ENCODE measurements at regions not wholly inside any gene's neighbourhood (a gene's known extent, or its start where the extent isn't known, plus 50 kb on each side); places are given as distances from the start of the nearest gene placed in this dataset.

GRCh38 chr4:142975618-142976017, 129.5 kb upstream of the INPP4B start:
- H3K4me1 ChIP-seq (ENCODE audit: control insufficient read depth in 2 of 2, insufficient read depth in 1 of 2, low read depth in 1 of 2, low read length in 2 of 2), result no peaks in the 10 kb centered on the region
- DNase-seq (ENCODE audit: low spot score), result no peak
- no CpG with 5 or more reads among the region's 1 CpG for WGBS, 2 donors (ENCODE audit: extremely low coverage in 2 of 2, insufficient read length in 2 of 2, insufficient replicate concordance in 1 of 2)

GRCh38 chr4:142976482-142976881, 130.4 kb upstream of the INPP4B start:
- Histone ChIP-seq H3K18ac (ENCODE audit: low read length) (no peak overlapping the region), H2AFZ (ENCODE audit: low read length) (no peak overlapping the region), H2BK15ac (ENCODE audit: low read length) (no peak overlapping the region), H4K91ac (ENCODE audit: low read depth, low read length, poor library complexity) (no peak overlapping the region), H3K4me3 (ENCODE audit: low read length in 2 of 2) (no peak overlapping the region), H3K27me3 (ENCODE audit: control insufficient read depth in 3 of 3, insufficient read depth in 3 of 3, low read depth in 1 of 3, low read length in 3 of 3) (no peaks in the 10 kb centered on the region), H3K27ac (replicated peaks; ENCODE audit: low read length) (no peak overlapping the region), H3K79me1 (ENCODE audit: low read depth, low read length) (no peaks in the 10 kb centered on the region), H2AK5ac (ENCODE audit: low read depth, low read length) (no peak overlapping the region), H3K4me2 (ENCODE audit: insufficient read depth, low read length, poor library complexity, severe bottlenecking) (no peak overlapping the region), H3K9me3 (replicated peaks in 1 of 2; ENCODE audit: control insufficient read depth in 2 of 2, insufficient read depth in 1 of 2, low read depth in 1 of 2, low read length in 2 of 2) (peaks cover 0 to 2% of the 10 kb centered on the region in 2 donors), H3K4me1 (ENCODE audit: control insufficient read depth in 2 of 2, insufficient read depth in 1 of 2, low read depth in 1 of 2, low read length in 2 of 2) (no peaks in the 10 kb centered on the region), H2BK5ac (ENCODE audit: low read length) (no peak overlapping the region), H2BK120ac (ENCODE audit: low read depth, low read length) (no peak overlapping the region), H3K36me3 (replicated peaks in 1 of 2; ENCODE audit: control insufficient read depth in 2 of 2, insufficient read depth in 2 of 2, low read length in 2 of 2) (no peaks in the 10 kb centered on the region), H3K4ac (ENCODE audit: low read length) (no peak overlapping the region), H2BK12ac (ENCODE audit: low read length) (no peak overlapping the region), H3K14ac (ENCODE audit: low read length) (no peak overlapping the region), H4K8ac (ENCODE audit: low read depth, low read length) (no peak overlapping the region), H3K23ac (ENCODE audit: low read depth, low read length, poor library complexity) (no peak overlapping the region), H3K9ac (ENCODE audit: low read depth, low read length, poor library complexity) (no peak overlapping the region)
- DNase-seq (ENCODE audit: low spot score), result no peak
- WGBS, 2 donors (ENCODE audit: extremely low coverage in 2 of 2, insufficient read length in 2 of 2, insufficient replicate concordance in 1 of 2), result no CpG with 5 or more reads among the region's 3 CpGs

More at GRCh38 chr4:142975618-142976017, 129.5 kb upstream of the INPP4B start:
- Histone ChIP-seq H3K27ac (replicated peaks; ENCODE audit: low read length) (no peak overlapping the region), H3K4ac (ENCODE audit: low read length) (no peak overlapping the region), H4K8ac (ENCODE audit: low read depth, low read length) (no peak overlapping the region), H3K36me3 (replicated peaks in 1 of 2; ENCODE audit: control insufficient read depth in 2 of 2, insufficient read depth in 2 of 2, low read length in 2 of 2) (no peaks in the 10 kb centered on the region), H2BK12ac (ENCODE audit: low read length) (no peak overlapping the region), H3K23ac (ENCODE audit: low read depth, low read length, poor library complexity) (no peak overlapping the region), H3K4me3 (ENCODE audit: low read length in 2 of 2) (no peak overlapping the region), H2BK15ac (ENCODE audit: low read length) (no peak overlapping the region), H3K14ac (ENCODE audit: low read length) (no peak overlapping the region), H3K4me2 (ENCODE audit: insufficient read depth, low read length, poor library complexity, severe bottlenecking) (no peak overlapping the region), H3K9ac (ENCODE audit: low read depth, low read length, poor library complexity) (no peak overlapping the region), H2AFZ (ENCODE audit: low read length) (no peak overlapping the region), H2BK120ac (ENCODE audit: low read depth, low read length) (no peak overlapping the region), H2AK5ac (ENCODE audit: low read depth, low read length) (no peak overlapping the region), H3K79me1 (ENCODE audit: low read depth, low read length) (no peaks in the 10 kb centered on the region), H2BK5ac (ENCODE audit: low read length) (no peak overlapping the region), H4K91ac (ENCODE audit: low read depth, low read length, poor library complexity) (no peak overlapping the region), H3K9me3 (replicated peaks in 1 of 2; ENCODE audit: control insufficient read depth in 2 of 2, insufficient read depth in 1 of 2, low read depth in 1 of 2, low read length in 2 of 2) (peaks cover 0 to 2% of the 10 kb centered on the region in 2 donors), H3K18ac (ENCODE audit: low read length) (no peak overlapping the region), H3K27me3 (ENCODE audit: control insufficient read depth in 3 of 3, insufficient read depth in 3 of 3, low read depth in 1 of 3, low read length in 3 of 3) (no peaks in the 10 kb centered on the region)

- Histone ChIP-seq H3K9me3 (replicated peaks in 1 of 2; ENCODE audit: control insufficient read depth in 2 of 2, insufficient read depth in 1 of 2, low read depth in 1 of 2, low read length in 2 of 2) (peaks cover 0 to 2% of the 10 kb centered on the region in 2 donors), H3K27me3 (ENCODE audit: control insufficient read depth in 3 of 3, insufficient read depth in 3 of 3, low read depth in 1 of 3, low read length in 3 of 3) (no peaks in the 10 kb centered on the region), H2BK12ac (ENCODE audit: low read length) (no peak overlapping the region), H2AFZ (ENCODE audit: low read length) (no peak overlapping the region), H3K4me2 (ENCODE audit: insufficient read depth, low read length, poor library complexity, severe bottlenecking) (no peak overlapping the region), H3K4ac (ENCODE audit: low read length) (no peak overlapping the region), H3K4me1 (ENCODE audit: control insufficient read depth in 2 of 2, insufficient read depth in 1 of 2, low read depth in 1 of 2, low read length in 2 of 2) (no peaks in the 10 kb centered on the region), H2AK5ac (ENCODE audit: low read depth, low read length) (no peak overlapping the region), H3K23ac (ENCODE audit: low read depth, low read length, poor library complexity) (no peak overlapping the region), H3K36me3 (replicated peaks in 1 of 2; ENCODE audit: control insufficient read depth in 2 of 2, insufficient read depth in 2 of 2, low read length in 2 of 2) (no peaks in the 10 kb centered on the region), H2BK120ac (ENCODE audit: low read depth, low read length) (no peak overlapping the region), H3K14ac (ENCODE audit: low read length) (no peak overlapping the region), H2BK15ac (ENCODE audit: low read length) (no peak overlapping the region), H4K91ac (ENCODE audit: low read depth, low read length, poor library complexity) (no peak overlapping the region), H2BK5ac (ENCODE audit: low read length) (no peak overlapping the region), H3K4me3 (ENCODE audit: low read length in 2 of 2) (no peak overlapping the region), H3K9ac (ENCODE audit: low read depth, low read length, poor library complexity) (no peak overlapping the region), H3K27ac (replicated peaks; ENCODE audit: low read length) (no peak overlapping the region), H4K8ac (ENCODE audit: low read depth, low read length) (no peak overlapping the region), H3K18ac (ENCODE audit: low read length) (no peak overlapping the region), H3K79me1 (ENCODE audit: low read depth, low read length) (no peaks in the 10 kb centered on the region)
- WGBS, 2 donors (ENCODE audit: extremely low coverage in 2 of 2, insufficient read length in 2 of 2, insufficient replicate concordance in 1 of 2), result no CpG with 5 or more reads among the region's 1 CpG
- no peak for DNase-seq (ENCODE audit: low spot score)
These were observed 131.1 kb upstream of the INPP4B start for GRCh38 chr4:142977182-142977581.

GRCh38 chr4:142983065-142983464, 137.0 kb upstream of the INPP4B start:
- no CpG with 5 or more reads among the region's 3 CpGs for WGBS, 2 donors (ENCODE audit: extremely low coverage in 2 of 2, insufficient read length in 2 of 2, insufficient replicate concordance in 1 of 2)
- H2BK12ac ChIP-seq (ENCODE audit: low read length), result no peak overlapping the region
- DNase-seq (ENCODE audit: low spot score), result no peak
- H3K9ac ChIP-seq (ENCODE audit: low read depth, low read length, poor library complexity), result no peak overlapping the region
- no peak overlapping the region for H3K23ac ChIP-seq (ENCODE audit: low read depth, low read length, poor library complexity)
- no peak overlapping the region for H3K14ac ChIP-seq (ENCODE audit: low read length)
- no peak overlapping the region for H4K91ac ChIP-seq (ENCODE audit: low read depth, low read length, poor library complexity)
- no peak overlapping the region for H2AFZ ChIP-seq (ENCODE audit: low read length)
- H2AK5ac ChIP-seq (ENCODE audit: low read depth, low read length), result no peak overlapping the region
- no peak overlapping the region for H3K4me2 ChIP-seq (ENCODE audit: insufficient read depth, low read length, poor library complexity, severe bottlenecking)
- no peak overlapping the region for H3K4ac ChIP-seq (ENCODE audit: low read length)
- H3K4me3 ChIP-seq (ENCODE audit: low read length in 2 of 2), result no peak overlapping the region
- H3K9me3 ChIP-seq (replicated peaks in 1 of 2; ENCODE audit: control insufficient read depth in 2 of 2, insufficient read depth in 1 of 2, low read depth in 1 of 2, low read length in 2 of 2), result no peaks in the 10 kb centered on the region
- H2BK120ac ChIP-seq (ENCODE audit: low read depth, low read length), result no peak overlapping the region
- H2BK15ac ChIP-seq (ENCODE audit: low read length), result no peak overlapping the region
- no peak overlapping the region for H3K18ac ChIP-seq (ENCODE audit: low read length)
- H3K4me1 ChIP-seq (ENCODE audit: control insufficient read depth in 2 of 2, insufficient read depth in 1 of 2, low read depth in 1 of 2, low read length in 2 of 2), result peaks cover 2 to 3% of the 10 kb centered on the region in 2 donors
- no peaks in the 10 kb centered on the region for H3K79me1 ChIP-seq (ENCODE audit: low read depth, low read length)
- H2BK5ac ChIP-seq (ENCODE audit: low read length), result no peak overlapping the region
- H4K8ac ChIP-seq (ENCODE audit: low read depth, low read length), result no peak overlapping the region
- H3K27me3 ChIP-seq (ENCODE audit: control insufficient read depth in 3 of 3, insufficient read depth in 3 of 3, low read depth in 1 of 3, low read length in 3 of 3), result no peaks in the 10 kb centered on the region
- H3K36me3 ChIP-seq (replicated peaks in 1 of 2; ENCODE audit: control insufficient read depth in 2 of 2, insufficient read depth in 2 of 2, low read length in 2 of 2), result no peaks in the 10 kb centered on the region
- H3K27ac ChIP-seq (replicated peaks; ENCODE audit: low read length), result no peak overlapping the region

Data from neuronal stem cell (in vitro differentiated cells).